ENCODE measurements at regions not wholly inside any gene's neighbourhood (a gene's known extent, or its start where the extent isn't known, plus 50 kb on each side); places are given as distances from the start of the nearest gene placed in this dataset.
A peak's percentile ranks its signal among the peaks of the same experiment; 100 is the strongest.

DNA sequence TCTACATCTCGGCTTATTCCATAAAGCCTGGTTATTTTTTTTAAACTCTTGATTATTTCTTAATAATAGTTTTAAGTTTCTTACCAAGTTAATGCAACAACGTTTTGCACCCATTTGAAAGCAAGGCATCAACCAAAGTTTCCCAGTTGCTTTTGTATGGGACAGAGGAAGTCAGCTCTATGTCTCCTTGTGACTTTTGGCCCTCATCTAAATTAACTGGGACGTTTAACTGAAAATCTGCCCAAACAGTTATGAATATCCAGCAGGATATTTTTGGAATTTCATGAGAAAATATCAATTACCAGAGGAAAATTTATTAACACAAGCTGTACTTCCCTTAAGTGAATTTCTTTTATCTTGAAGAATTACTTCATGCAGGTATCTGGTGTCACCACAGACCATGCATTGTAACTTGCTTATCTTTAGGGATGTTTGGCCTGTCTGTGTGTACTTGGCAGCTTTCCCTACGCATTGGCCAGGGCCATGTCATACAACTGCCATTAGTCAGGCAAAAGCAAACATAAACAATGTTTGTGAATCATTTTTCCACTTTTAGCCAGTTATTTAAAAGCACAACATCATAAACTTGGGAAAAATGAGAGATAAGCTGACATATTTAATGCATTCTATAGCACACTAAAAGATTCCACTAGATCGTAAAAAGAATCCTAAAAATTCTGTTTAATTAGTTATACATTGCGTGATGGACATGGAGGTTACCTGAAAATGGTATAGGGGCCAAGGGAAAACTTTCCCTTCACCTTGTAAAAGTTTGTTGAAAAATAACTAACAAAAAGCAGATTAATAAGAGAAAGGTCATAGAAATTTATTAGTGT is 101.4 kb upstream of the PDE5A start (continued):
- TF ChIP-seq, protein P1, sequence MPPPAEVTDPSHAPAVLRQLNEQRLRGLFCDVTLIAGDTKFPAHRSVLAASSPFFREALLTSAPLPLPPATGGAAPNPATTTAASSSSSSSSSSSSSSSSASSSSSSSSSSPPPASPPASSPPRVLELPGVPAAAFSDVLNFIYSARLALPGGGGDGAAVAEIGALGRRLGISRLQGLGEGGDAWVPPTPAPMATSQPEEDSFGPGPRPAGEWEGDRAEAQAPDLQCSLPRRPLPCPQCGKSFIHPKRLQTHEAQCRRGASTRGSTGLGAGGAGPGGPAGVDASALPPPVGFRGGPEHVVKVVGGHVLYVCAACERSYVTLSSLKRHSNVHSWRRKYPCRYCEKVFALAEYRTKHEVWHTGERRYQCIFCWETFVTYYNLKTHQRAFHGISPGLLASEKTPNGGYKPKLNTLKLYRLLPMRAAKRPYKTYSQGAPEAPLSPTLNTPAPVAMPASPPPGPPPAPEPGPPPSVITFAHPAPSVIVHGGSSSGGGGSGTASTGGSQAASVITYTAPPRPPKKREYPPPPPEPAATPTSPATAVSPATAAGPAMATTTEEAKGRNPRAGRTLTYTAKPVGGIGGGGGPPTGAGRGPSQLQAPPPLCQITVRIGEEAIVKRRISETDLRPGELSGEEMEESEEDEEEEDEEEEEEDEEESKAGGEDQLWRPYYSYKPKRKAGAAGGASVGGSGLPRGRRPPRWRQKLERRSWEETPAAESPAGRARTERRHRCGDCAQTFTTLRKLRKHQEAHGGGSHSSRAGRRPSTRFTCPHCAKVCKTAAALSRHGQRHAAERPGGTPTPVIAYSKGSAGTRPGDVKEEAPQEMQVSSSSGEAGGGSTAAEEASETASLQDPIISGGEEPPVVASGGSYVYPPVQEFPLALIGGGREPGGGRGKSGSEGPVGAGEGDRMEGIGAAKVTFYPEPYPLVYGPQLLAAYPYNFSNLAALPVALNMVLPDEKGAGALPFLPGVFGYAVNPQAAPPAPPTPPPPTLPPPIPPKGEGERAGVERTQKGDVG (CRISPR knock-in tag; IDR thresholded peaks at IDR 0.05; ENCODE audit: borderline replicate concordance): no peak
- TF ChIP-seq TOPORS (CRISPR knock-in tag; IDR thresholded peaks at IDR 0.05): no peak
- no peak for TF ChIP-seq HOXA9 (CRISPR knock-in tag; IDR thresholded peaks at IDR 0.05; ENCODE audit: borderline replicate concordance)
- TF ChIP-seq, protein P2, sequence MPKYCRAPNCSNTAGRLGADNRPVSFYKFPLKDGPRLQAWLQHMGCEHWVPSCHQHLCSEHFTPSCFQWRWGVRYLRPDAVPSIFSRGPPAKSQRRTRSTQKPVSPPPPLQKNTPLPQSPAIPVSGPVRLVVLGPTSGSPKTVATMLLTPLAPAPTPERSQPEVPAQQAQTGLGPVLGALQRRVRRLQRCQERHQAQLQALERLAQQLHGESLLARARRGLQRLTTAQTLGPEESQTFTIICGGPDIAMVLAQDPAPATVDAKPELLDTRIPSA (CRISPR knock-in tag; IDR thresholded peaks at IDR 0.05; ENCODE audit: borderline replicate concordance): no peak
- no peak for TF ChIP-seq ZNF703 (CRISPR knock-in tag; IDR thresholded peaks at IDR 0.05; ENCODE audit: borderline replicate concordance)
- TF ChIP-seq GATAD2A (CRISPR knock-in tag; IDR thresholded peaks at IDR 0.05): peak; percentile 60; the same call in 1 of the 2 replicates
- TF ChIP-seq, protein P3, sequence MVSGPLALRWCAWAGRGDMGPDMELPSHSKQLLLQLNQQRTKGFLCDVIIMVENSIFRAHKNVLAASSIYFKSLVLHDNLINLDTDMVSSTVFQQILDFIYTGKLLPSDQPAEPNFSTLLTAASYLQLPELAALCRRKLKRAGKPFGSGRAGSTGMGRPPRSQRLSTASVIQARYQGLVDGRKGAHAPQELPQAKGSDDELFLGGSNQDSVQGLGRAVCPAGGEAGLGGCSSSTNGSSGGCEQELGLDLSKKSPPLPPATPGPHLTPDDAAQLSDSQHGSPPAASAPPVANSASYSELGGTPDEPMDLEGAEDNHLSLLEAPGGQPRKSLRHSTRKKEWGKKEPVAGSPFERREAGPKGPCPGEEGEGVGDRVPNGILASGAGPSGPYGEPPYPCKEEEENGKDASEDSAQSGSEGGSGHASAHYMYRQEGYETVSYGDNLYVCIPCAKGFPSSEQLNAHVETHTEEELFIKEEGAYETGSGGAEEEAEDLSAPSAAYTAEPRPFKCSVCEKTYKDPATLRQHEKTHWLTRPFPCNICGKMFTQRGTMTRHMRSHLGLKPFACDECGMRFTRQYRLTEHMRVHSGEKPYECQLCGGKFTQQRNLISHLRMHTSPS (CRISPR knock-in tag; IDR thresholded peaks at IDR 0.05; ENCODE audit: low read depth): no peak
- TF ChIP-seq MEIS2 (CRISPR knock-in tag; IDR thresholded peaks at IDR 0.05): no peak
- TF ChIP-seq ZNF577 (CRISPR knock-in tag; IDR thresholded peaks at IDR 0.05; ENCODE audit: borderline replicate concordance, low read depth): no peak
- peak; percentile 94 for TF ChIP-seq FOSL2 (CRISPR knock-in tag; IDR thresholded peaks at IDR 0.05)
- no peak for TF ChIP-seq SRF (IDR thresholded peaks at IDR 0.05; ENCODE audit: low read depth, low read length)
- TF ChIP-seq DNMT3B (CRISPR knock-in tag; conservative IDR thresholded peaks at IDR 0.05): no peak
- TF ChIP-seq RCOR2 (CRISPR knock-in tag; IDR thresholded peaks at IDR 0.05): no peak
- no peak for TF ChIP-seq ZBTB1 (CRISPR knock-in tag; IDR thresholded peaks at IDR 0.05; ENCODE audit: borderline replicate concordance)
- no peak for TF ChIP-seq AKAP8 (CRISPR knock-in tag; IDR thresholded peaks at IDR 0.05)
- TF ChIP-seq NFE2L1 (CRISPR knock-in tag; IDR thresholded peaks at IDR 0.05; ENCODE audit: borderline replicate concordance): no peak
- no peak for TF ChIP-seq ZNF557 (CRISPR knock-in tag; IDR thresholded peaks at IDR 0.05)
